HS-5 (cell line): ENCODE measurements at regions not wholly inside any gene's neighbourhood (a gene's known extent, or its start where the extent isn't known, plus 50 kb on each side); places are given as distances from the start of the nearest gene placed in this dataset.
"Not testable (repeated sequence)": the region's sequence is repeated elsewhere in the genome, so short reads cannot be mapped to it uniquely, and the experiment has no call there.

Experiments used
- DNase-seq: peaks from one replicate; pipeline ENCODE4 v3.0.0-alpha.2; 2012; ENCODE audit warnings: low read depth

GRCh38 chr2:53610260-53610659 is 157.3 kb upstream of the CHAC2 start:
- DNase-seq: no peak

GRCh38 chr2:53609551-53609950 is 158.1 kb upstream of the CHAC2 start:
- DNase-seq: no peak

DNA sequence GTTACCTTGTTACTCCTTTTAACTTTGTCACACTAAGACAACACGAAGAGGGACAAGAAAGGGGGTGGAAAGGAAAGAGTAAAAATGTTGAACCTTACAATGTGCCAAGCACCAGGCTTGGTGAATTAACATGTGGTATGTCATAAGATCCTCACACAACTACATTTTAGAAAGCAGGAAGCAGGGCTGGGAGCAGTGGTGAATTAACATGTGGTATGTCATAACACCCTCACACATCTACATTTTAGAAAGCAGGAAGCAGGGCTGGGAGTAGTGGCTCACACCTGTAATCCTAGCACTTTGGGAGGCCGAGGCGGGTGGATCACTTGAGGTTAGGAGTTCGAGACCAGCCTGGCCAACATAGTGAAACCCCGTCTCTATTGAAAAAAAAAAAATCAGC is 159.3 kb upstream of the CHAC2 start:
- no peak for DNase-seq

DNA sequence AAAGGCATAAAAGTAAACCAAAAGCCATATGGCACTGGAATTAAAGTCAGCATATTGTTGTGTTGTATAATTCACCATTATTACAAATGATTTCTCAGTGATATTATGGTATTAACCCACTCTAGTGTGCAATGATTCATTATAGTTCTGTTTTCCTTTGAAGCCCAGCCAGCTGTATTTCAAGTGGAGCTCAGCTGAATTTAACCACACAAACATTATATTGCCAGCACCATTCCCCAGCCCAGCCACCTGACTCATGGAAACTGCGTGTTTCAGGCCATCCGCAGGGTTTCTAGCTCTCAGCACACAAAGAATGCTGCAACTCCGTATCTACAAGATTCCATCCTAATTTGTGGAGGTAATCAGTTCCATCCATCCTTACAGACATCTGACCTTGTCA is 166.8 kb upstream of the CHAC2 start:
- DNase-seq: no peak

DNA sequence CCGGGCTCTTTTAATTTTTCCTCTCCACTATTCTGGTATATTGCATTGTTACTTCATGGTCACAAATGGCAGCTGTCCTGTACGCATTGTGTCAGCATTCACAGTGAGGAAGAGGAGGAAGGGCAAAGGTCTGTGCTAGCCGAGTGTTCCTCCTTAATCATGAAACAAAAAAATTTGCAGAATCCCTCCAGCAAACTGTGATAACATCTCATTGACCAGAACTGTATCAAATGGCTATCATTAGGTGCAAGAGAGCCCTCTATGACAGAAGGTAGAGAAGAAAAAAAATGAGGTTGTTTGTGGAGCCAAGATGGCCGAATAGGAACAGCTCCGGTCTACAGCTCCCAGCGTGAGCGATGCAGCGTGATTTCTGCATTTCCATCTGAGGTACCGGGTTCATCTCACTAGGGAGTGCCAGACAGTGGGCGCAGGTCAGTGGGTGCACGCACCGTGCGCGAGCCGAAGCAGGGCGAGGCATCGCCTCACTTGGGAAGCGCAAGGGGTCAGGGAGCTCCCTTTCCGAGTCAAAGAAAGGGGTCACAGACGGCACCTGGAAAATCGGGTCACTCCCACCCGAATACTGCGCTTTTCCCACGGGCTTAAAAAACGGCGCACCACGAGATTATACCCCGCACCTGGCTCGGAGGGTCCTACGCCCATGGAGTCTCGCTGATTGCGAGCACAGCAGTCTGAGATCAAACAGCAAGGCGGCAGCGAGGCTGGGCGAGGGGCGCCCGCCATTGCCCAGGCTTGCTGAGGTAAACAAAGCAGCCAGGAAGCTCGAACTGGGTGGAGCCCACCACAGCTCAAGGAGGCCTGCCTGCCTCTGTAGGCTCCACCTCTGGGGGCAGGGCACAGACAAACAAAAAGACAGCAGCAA is 180.6 kb upstream of the CHAC2 start:
- not testable (repeated sequence) for DNase-seq

- DNase-seq: no peak
These were observed 182.6 kb upstream of the CHAC2 start for GRCh38 chr2:53584986-53585385.

- no peak for DNase-seq
These were observed 184.0 kb upstream of the CHAC2 start for GRCh38 chr2:53583583-53583982.

GRCh38 chr2:53582556-53582955 is 185.0 kb upstream of the CHAC2 start:
- no peak for DNase-seq

DNA sequence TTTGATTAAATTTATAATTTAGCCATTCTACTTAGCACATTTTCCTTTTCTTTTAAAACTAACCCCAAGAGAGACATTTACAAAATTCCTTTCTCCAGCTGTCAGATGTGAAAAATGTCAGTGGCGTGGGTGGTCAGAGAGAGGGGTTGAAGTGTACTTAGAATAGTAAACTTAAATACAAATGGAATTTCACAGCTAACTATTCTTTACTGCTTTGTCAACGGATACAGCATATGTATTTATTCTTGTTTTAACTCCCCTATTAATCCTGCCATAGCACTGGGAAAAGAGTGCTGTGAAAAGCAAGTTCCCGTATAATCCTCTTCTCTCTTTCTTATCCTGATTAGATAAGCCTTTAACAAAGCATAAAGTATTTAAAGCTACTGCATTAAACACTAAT is 191.4 kb upstream of the CHAC2 start:
- no peak for DNase-seq

DNA sequence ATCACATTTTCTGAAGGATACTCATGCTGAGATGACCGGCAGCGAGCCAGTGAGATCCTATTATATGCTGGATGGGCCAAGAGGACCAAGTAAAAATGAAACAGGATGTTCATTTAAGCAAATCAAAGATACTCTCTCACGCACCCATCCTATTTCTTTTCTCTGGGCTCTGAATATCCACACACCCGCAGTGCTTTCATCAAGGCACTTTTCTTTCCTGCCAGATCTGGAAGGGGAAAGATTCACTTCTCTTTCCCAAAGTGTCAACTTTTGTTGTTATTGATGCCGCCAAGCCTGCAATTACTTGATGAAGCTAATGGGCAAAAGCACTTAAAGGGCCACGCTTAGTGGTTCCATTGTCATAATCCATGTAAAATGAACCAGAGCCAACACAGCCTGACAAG is 191.9 kb upstream of the CHAC2 start:
- no peak for DNase-seq

GRCh38 chr2:53572696-53573095 is 194.9 kb upstream of the CHAC2 start:
- no peak for DNase-seq

GRCh38 chr2:53569957-53570727 is 197.5 kb upstream of the CHAC2 start:
- no peak for DNase-seq

DNA sequence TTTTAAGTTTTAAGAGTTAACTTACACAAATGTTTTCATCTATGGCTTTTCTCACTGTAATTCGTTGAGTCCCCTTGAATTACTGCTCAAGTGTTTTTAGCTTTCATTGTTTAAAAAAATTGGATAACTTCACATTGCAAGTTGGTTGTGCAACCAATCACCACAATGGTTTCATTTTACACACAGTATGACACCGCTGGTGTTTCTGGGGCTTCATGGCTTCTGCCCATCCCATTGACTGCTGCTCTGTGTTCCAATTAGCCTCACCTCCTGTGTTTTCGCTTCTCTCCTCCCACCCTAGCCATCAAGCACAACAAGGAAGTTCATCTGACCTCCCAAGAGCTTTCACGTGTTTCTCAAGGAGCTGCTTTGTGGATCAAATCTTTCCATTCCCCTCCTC is 199.1 kb upstream of the CHAC2 start:
- no peak for DNase-seq

DNA sequence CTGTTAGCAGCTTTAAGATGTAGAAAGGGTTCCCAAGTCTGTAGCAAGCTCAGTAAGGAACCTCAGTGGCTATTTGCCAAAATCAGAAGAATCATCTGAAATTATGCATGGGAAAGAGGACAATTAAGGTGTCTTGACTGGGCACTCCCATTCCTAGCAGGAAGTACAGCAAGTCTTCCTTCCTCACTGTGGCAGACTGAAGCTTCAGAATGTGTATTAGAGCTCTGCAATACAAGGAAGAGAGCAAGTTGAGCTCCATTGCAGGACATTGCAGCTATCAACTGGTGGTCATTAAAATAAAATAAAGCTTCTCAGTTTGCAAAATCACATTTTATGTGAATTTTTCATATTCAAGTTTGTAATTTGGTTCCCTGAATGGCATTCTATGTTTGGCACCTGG is 200.5 kb upstream of the CHAC2 start:
- DNase-seq: no peak

GRCh38 chr2:53562407-53562806 is 205.2 kb upstream of the CHAC2 start:
- no peak for DNase-seq

GRCh38 chr2:53561155-53561554 is 206.4 kb upstream of the CHAC2 start:
- no peak for DNase-seq

DNA sequence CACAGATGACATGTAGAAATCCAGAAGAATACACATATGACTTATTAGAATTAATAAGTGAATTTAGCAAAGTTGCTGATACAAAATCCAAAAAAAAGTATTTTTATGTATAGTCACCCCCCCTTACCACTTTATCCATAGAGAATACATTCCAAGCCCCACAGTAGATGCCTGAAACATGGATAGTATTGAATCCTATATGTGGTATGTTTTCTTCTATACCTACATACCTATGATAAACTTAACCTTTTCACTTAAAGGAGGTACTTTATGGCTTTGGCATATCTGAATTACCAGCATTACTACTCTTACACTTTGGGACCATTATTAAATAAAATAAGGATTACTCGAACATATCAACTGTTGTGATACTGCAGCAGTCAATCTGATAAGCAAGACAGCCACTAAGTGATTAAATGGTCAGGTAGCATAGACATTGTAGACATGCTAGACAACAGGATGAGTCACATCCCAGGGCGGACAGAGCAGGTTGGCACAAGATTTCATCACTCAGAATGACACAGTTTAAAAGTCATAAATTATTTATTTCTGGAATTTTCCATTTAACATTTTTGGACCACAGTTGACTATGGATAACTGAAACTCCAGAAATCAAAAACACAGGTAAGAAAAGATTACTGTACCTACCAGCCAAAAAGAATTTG is 208.2 kb upstream of the CHAC2 start:
- DNase-seq: peak; percentile 1

DNA sequence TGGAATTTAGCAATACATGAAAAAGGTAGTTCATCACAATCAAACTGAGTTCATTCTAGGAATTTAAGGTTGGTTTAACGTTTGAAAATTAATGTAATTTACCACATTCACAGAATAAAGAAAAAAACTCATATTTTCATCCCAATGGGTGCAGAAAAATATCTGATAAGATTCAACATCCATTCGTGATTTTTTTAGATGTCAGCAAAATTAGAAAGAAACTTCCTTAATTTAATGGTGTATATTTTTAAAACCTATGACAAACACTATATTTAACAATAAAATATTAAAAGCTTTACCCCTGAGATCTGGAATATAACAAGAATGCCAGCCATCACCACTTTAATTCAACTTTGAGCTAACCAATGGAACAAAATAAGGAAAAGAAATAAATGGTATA is 208.7 kb upstream of the CHAC2 start:
- DNase-seq: no peak

- no peak for DNase-seq
These were observed 218.1 kb upstream of the CHAC2 start for GRCh38 chr2:53549497-53549896.

GRCh38 chr2:53545604-53546003 is 222.0 kb upstream of the CHAC2 start:
- DNase-seq: no peak

- DNase-seq: no peak
These were observed 222.6 kb upstream of the CHAC2 start for GRCh38 chr2:53544871-53545558.

DNA sequence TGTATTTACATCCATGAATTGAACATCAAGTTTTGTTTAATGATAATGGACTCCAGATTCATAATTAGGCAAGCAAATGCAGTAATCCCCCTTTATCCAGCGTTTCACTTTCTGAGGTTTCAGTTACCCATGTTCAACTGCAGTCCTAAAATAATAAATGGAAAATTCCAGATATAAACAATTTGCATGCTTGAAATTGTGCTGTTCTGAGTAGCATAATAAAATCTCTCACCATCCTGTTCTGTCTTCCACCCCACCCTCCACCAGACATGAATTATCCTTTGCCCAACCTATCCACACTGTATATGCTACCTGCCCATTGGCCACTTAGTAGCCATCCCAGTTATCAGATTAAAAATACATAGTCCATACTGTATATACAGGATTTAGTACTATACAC is 224.5 kb upstream of the CHAC2 start:
- DNase-seq: no peak
